IMR-90 (cell line): ENCODE measurements at regions not wholly inside any gene's neighbourhood (a gene's known extent, or its start where the extent isn't known, plus 50 kb on each side); places are given as distances from the start of the nearest gene placed in this dataset.

Source experiments
- BHLHE40 ChIP-seq: fragments of 150-350 bp; IDR thresholded peaks from 2 replicates; pipeline ENCODE4 v1.6.1; 2016; ENCODE audit warnings: mild to moderate bottlenecking, low read depth, low read length
- CEBPB ChIP-seq: IDR thresholded peaks from 2 replicates; pipeline ENCODE4 v1.6.1; 2012; ENCODE audit warnings: low read depth, low read length, improper control_type of control experiment
- MAZ ChIP-seq: IDR thresholded peaks from 2 replicates; pipeline ENCODE4 v1.6.1; 2012; ENCODE audit warnings: low read depth, mild to moderate bottlenecking, low read length, improper control_type of control experiment, moderate library complexity, borderline replicate concordance
- POLR2A ChIP-seq: IDR thresholded peaks from 2 replicates; pipeline ENCODE4 v1.6.1; 2012; ENCODE audit warnings: mild to moderate bottlenecking, low read depth, low read length
- RCOR1 ChIP-seq: IDR thresholded peaks from 2 replicates; pipeline ENCODE4 v1.6.1; 2012; ENCODE audit warnings: mild to moderate bottlenecking, low read length, improper control_type of control experiment; ENCODE audit not compliant: insufficient replicate concordance
- RFX5 ChIP-seq: IDR thresholded peaks from 2 replicates; pipeline ENCODE4 v1.8.0; 2012; ENCODE audit warnings: low read depth, mild to moderate bottlenecking, low read length, moderate library complexity
- TF ChIP-seq, protein P1 (sequence below): fragments of 150-350 bp; IDR thresholded peaks from 2 replicates; pipeline ENCODE4 v1.6.1; 2017; ENCODE audit warnings: mild to moderate bottlenecking, antibody characterized with exemption, low read length, low read depth
- TF ChIP-seq, protein P2 (sequence below): conservative IDR thresholded peaks from 2 replicates; pipeline ENCODE4 v1.5.1; 2012; ENCODE audit warnings: mild to moderate bottlenecking, low read depth, low read length, improper control_type of control experiment

DNA sequence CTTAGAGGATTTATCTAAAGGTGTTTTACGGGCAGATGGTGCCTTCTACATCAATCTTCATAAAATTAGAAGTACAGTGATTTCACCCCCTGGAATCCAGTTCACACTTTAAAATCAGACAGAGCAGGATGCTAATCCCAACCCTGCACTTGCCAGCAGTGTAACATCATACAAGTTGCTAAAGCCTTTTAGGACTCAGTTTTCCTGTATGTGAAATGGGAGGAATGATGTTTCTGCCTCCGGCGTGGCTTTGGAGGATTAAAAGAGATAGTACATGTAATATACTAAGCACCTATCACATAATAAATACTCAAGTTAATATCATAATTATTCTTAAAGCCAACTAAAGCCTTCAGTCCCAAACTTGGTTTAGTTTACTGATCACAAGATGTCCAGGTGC lies 257.2 kb upstream of the THBS1 start:
- TF ChIP-seq, protein P1, sequence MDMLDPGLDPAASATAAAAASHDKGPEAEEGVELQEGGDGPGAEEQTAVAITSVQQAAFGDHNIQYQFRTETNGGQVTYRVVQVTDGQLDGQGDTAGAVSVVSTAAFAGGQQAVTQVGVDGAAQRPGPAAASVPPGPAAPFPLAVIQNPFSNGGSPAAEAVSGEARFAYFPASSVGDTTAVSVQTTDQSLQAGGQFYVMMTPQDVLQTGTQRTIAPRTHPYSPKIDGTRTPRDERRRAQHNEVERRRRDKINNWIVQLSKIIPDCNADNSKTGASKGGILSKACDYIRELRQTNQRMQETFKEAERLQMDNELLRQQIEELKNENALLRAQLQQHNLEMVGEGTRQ = no peak
- TF ChIP-seq POLR2A = no peak
- TF ChIP-seq, protein P2, sequence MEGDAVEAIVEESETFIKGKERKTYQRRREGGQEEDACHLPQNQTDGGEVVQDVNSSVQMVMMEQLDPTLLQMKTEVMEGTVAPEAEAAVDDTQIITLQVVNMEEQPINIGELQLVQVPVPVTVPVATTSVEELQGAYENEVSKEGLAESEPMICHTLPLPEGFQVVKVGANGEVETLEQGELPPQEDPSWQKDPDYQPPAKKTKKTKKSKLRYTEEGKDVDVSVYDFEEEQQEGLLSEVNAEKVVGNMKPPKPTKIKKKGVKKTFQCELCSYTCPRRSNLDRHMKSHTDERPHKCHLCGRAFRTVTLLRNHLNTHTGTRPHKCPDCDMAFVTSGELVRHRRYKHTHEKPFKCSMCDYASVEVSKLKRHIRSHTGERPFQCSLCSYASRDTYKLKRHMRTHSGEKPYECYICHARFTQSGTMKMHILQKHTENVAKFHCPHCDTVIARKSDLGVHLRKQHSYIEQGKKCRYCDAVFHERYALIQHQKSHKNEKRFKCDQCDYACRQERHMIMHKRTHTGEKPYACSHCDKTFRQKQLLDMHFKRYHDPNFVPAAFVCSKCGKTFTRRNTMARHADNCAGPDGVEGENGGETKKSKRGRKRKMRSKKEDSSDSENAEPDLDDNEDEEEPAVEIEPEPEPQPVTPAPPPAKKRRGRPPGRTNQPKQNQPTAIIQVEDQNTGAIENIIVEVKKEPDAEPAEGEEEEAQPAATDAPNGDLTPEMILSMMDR = no peak
- no peak for TF ChIP-seq MAZ
- TF ChIP-seq RFX5 = no peak
- TF ChIP-seq CEBPB = no peak
- TF ChIP-seq BHLHE40 = no peak
- no peak for TF ChIP-seq RCOR1
